Spinal cord (tissue), 9 donors: ENCODE measurements at regions not wholly inside any gene's neighbourhood (a gene's known extent, or its start where the extent isn't known, plus 50 kb on each side); places are given as distances from the start of the nearest gene placed in this dataset.

ENCODE experiments used
- DNase-seq, 6 donors: peaks; one replicate each; pipeline versions ENCODE4 v3.0.0 to v3.0.0-alpha.2; 2013 to 2015; ENCODE audit warnings: low spot score in 6 of 6, low read depth in 4 of 6
- H3K27ac ChIP-seq: one replicate; pipeline ENCODE4 v1.5.1; 2013; ENCODE audit warnings: low read depth, low read length, control low read depth
- H3K27me3 ChIP-seq: one replicate; pipeline ENCODE4 v1.6.1; 2013; ENCODE audit warnings: low read length; ENCODE audit not compliant: control insufficient read depth, insufficient read depth
- H3K36me3 ChIP-seq: one replicate; pipeline ENCODE4 v1.6.1; 2013; ENCODE audit warnings: low read length; ENCODE audit not compliant: control insufficient read depth, insufficient read depth
- H3K4me1 ChIP-seq: one replicate; pipeline ENCODE4 v1.6.1; 2013; ENCODE audit warnings: low read length; ENCODE audit not compliant: control insufficient read depth, insufficient read depth
- H3K4me3 ChIP-seq: one replicate; pipeline ENCODE4 v1.5.1; 2013; ENCODE audit warnings: low read depth, low read length, control low read depth
- H3K9me3 ChIP-seq: one replicate; pipeline ENCODE4 v1.6.1; 2013; ENCODE audit warnings: low read length; ENCODE audit not compliant: control insufficient read depth, insufficient read depth
- WGBS: methylation state at CpG from one replicate; pipeline ENCODE4 v1.1.5; 2013; ENCODE audit warnings: missing lambda C conversion rate; ENCODE audit not compliant: insufficient coverage; 5-methylcytosine and 5-hydroxymethylcytosine counted together
- donor health status: healthy.

DNA sequence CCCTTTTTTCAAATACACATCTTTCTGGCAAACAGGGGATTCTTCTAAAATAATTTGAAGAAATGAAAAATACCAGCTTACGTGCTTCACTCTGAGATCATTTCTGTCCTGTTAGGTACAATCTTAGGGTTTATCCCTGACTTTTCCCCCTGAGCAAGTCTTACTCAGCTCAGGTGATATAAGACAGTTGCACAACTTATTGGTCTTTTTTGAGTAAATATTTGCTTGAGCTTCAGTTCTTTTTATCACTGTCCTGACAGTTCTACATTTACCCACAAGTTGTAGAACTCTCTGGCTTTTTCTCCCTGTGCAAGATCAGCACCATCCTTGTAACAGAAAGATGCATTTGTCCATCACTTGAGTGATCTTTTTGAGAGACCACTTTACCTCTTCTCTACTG is 84.9 kb downstream of the MID1IP1 start:
- Histone ChIP-seq H3K27ac (no peak overlapping the region), H3K4me1 (no peaks in the 10 kb centered on the region), H3K27me3 (no peaks in the 10 kb centered on the region), H3K9me3 (no peaks in the 10 kb centered on the region), H3K4me3 (no peak overlapping the region), H3K36me3 (no peaks in the 10 kb centered on the region)
- DNase-seq: no peak
- 60% methylated on average over 1 of the region's 1 CpG for WGBS

GRCh38 chrX:38887222-38887621 is 86.0 kb downstream of the MID1IP1 start:
- no peaks in the 10 kb centered on the region for H3K9me3 ChIP-seq
- no peaks in the 10 kb centered on the region for H3K4me1 ChIP-seq
- DNase-seq: no peak
- WGBS: no CpG with 5 or more reads among the region's 2 CpGs
- no peaks in the 10 kb centered on the region for H3K27me3 ChIP-seq
- H3K4me3 ChIP-seq: no peak overlapping the region
- H3K27ac ChIP-seq: no peak overlapping the region
- H3K36me3 ChIP-seq: no peaks in the 10 kb centered on the region

GRCh38 chrX:38890326-38890725 is 89.1 kb downstream of the MID1IP1 start:
- no peaks in the 10 kb centered on the region for H3K4me1 ChIP-seq
- no peak for DNase-seq
- H3K4me3 ChIP-seq: no peak overlapping the region
- no CpG with 5 or more reads among the region's 1 CpG for WGBS
- H3K36me3 ChIP-seq: no peaks in the 10 kb centered on the region
- H3K27ac ChIP-seq: no peak overlapping the region
- no peaks in the 10 kb centered on the region for H3K9me3 ChIP-seq
- H3K27me3 ChIP-seq: no peaks in the 10 kb centered on the region

DNA sequence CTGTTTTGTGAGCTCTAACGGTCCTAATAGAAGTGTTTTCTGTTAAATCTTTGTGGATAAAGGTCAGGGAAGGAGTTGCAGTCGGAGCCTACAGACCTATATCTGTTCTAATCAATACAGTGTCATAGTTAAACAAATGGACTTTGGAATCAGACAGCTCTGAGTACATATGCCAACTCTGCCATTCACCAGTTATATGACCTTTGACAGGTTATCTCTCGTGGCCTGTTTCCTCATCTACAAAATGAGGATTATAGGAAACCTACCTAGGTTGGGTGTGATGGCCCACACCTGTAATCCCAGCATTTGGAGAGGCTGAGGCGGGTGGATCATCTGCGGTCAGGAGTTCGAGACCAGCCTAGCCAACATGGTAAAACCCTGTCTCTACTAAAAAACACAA is 89.7 kb downstream of the MID1IP1 start:
- no CpG with 5 or more reads among the region's 6 CpGs for WGBS
- Histone ChIP-seq H3K4me3 (no peak overlapping the region), H3K27ac (no peak overlapping the region), H3K9me3 (no peaks in the 10 kb centered on the region), H3K4me1 (no peaks in the 10 kb centered on the region), H3K27me3 (no peaks in the 10 kb centered on the region), H3K36me3 (no peaks in the 10 kb centered on the region)
- DNase-seq: no peak

- H3K4me1 ChIP-seq: no peaks in the 10 kb centered on the region
- no peaks in the 10 kb centered on the region for H3K27me3 ChIP-seq
- DNase-seq: no peak
- H3K36me3 ChIP-seq: no peaks in the 10 kb centered on the region
- no peaks in the 10 kb centered on the region for H3K9me3 ChIP-seq
- 60% methylated on average over 2 of the region's 4 CpGs for WGBS
- H3K27ac ChIP-seq: no peak overlapping the region
- no peak overlapping the region for H3K4me3 ChIP-seq
Measured at GRCh38 chrX:38891641-38892413, 90.6 kb downstream of the MID1IP1 start.

DNA sequence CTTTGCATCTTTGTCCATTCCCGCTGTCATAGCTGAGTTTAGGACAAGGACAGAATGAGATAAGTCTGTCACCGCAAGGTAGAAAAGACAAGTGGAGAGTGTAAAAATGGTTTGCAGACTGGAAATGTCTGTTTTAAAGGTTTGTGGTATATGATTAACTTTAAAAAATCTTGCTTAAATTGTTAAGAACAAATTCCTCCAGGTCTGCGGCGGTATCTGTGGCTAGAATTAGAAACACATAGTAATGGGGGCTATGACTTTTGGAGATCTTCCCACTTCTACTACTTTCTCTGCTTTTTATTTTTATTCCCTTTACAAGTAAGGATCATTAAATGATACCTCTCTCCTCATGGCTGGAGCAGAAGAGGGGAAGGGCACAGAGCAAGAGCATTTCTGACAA is 92.2 kb downstream of the MID1IP1 start:
- no peaks in the 10 kb centered on the region for H3K9me3 ChIP-seq

GRCh38 chrX:38895775-38896174 is 94.5 kb downstream of the MID1IP1 start:
- Histone ChIP-seq H3K4me3 (no peak overlapping the region), H3K36me3 (no peaks in the 10 kb centered on the region), H3K27me3 (peaks cover 2% of the 10 kb centered on the region), H3K4me1 (no peaks in the 10 kb centered on the region), H3K9me3 (no peaks in the 10 kb centered on the region), H3K27ac (no peak overlapping the region)
- DNase-seq: no peak
- no CpG with 5 or more reads among the region's 1 CpG for WGBS

More for the DNA sequence above, 92.2 kb downstream of the MID1IP1 start:
- H3K4me3 ChIP-seq: no peak overlapping the region
- no peaks in the 10 kb centered on the region for H3K4me1 ChIP-seq
- no peaks in the 10 kb centered on the region for H3K36me3 ChIP-seq
- no peak for DNase-seq
- 100% methylated on average over 1 of the region's 4 CpGs for WGBS
- H3K27me3 ChIP-seq: peaks cover 2% of the 10 kb centered on the region
- no peak overlapping the region for H3K27ac ChIP-seq

DNA sequence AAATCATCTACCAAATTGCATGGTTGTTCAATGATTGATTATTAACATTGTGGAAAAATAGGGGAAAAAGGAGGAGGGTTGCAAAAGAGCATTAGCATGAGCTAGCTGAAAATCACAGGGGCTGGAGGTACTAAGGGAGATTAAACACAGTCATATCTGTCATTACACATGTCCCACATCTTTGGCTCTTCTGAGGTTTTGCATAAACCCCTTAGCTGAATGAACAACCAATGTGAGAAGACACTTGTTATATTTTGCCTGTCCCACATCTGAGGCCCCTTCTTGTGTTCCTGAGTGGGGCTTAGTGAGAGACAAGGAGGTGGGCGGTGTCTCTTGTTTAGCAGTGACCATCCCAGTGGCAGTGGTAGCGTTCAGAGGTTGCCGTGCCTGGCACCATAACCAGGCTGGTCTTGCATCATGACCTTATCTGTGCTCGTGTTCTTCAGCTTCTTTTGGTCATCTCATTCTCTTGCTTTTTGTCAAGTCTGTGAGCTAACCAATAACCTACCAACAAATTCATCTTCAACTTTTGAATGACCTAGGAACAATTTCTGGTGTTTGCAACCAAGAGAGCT is 95.6 kb downstream of the MID1IP1 start:
- H3K9me3 ChIP-seq: no peaks in the 10 kb centered on the region
- no peaks in the 10 kb centered on the region for H3K4me1 ChIP-seq
- H3K27me3 ChIP-seq: peaks cover 2% of the 10 kb centered on the region
- H3K4me3 ChIP-seq: no peak overlapping the region
- H3K27ac ChIP-seq: no peak overlapping the region
- WGBS: 84% methylated on average over 4 of the region's 4 CpGs
- no peaks in the 10 kb centered on the region for H3K36me3 ChIP-seq
- DNase-seq: no peak

- Histone ChIP-seq H3K9me3 (no peaks in the 10 kb centered on the region), H3K4me1 (no peaks in the 10 kb centered on the region), H3K27me3 (peaks cover 2% of the 10 kb centered on the region), H3K27ac (no peak overlapping the region), H3K36me3 (no peaks in the 10 kb centered on the region), H3K4me3 (no peak overlapping the region)
- DNase-seq: peak in 2 of 6 donors; percentile 6 to 82
- WGBS: 55% methylated on average over 3 of the region's 6 CpGs
Measured at GRCh38 chrX:38898261-38898660, 97.0 kb downstream of the MID1IP1 start.

DNA sequence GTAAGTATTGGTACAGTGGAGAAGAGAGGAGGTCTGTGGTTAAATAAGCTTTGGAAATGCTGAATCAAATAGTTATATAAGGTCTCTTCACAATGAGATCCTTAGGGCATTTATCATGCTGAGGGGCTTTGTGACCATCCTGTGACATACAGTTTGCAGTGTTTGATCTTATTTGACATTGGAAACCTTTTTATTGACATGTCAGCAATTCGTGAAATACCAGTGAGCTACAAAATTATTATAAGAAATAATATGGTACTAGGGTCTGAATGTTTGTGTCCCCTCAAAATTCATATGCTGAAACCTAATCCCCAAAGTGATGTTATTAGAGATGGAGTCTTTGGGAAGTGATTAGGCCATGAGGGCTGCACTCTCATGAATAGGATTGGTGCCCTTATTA is 98.4 kb downstream of the MID1IP1 start:
- H3K4me1 ChIP-seq: no peaks in the 10 kb centered on the region
- no peak for DNase-seq
- no CpG with 5 or more reads among the region's 1 CpG for WGBS

More for the DNA sequence above, 98.4 kb downstream of the MID1IP1 start:
- Histone ChIP-seq H3K9me3 (no peaks in the 10 kb centered on the region), H3K36me3 (no peaks in the 10 kb centered on the region), H3K27me3 (peaks cover 2% of the 10 kb centered on the region), H3K27ac (no peak overlapping the region), H3K4me3 (no peak overlapping the region)
